HFFc6 (cell line): ENCODE measurements at regions not wholly inside any gene's neighbourhood (a gene's known extent, or its start where the extent isn't known, plus 50 kb on each side); places are given as distances from the start of the nearest gene placed in this dataset.
A peak's percentile ranks its signal among the peaks of the same experiment; 100 is the strongest.

ENCODE experiments used
- DNase-seq: peaks from one replicate; pipeline ENCODE4 v3.0.0-alpha.2; 2018
- H3K27ac Mint-ChIP-seq: 2 replicates; pipeline ENCODE4 v1.8.0; 2020; ENCODE audit warnings: mild to moderate bottlenecking, mixed read lengths
- H3K27me3 Mint-ChIP-seq: 2 replicates; pipeline ENCODE4 v1.8.0; 2021; ENCODE audit warnings: mild to moderate bottlenecking, moderate library complexity, mixed read lengths; ENCODE audit not compliant: insufficient read depth
- H3K36me3 Mint-ChIP-seq: 2 replicates; pipeline ENCODE4 v1.8.0; 2021; ENCODE audit warnings: low read depth, mixed read lengths
- H3K4me1 Mint-ChIP-seq: 2 replicates; pipeline ENCODE4 v1.8.0; 2020; ENCODE audit warnings: low read depth, mixed read lengths
- H3K4me3 Mint-ChIP-seq: 2 replicates; pipeline ENCODE4 v1.8.0; 2020; ENCODE audit warnings: mild to moderate bottlenecking, moderate library complexity, mixed read lengths
- H3K9me3 Mint-ChIP-seq: 2 replicates; pipeline ENCODE4 v1.8.0; 2020; ENCODE audit warnings: mild to moderate bottlenecking, mixed read lengths
- TF ChIP-seq, protein P1 (sequence below): fragments of 200-600 bp; sonication (generic); IDR thresholded peaks from 2 replicates; pipeline ENCODE4 v1.5.0; 2021; ENCODE audit warnings: antibody characterized with exemption, mild to moderate bottlenecking

DNA sequence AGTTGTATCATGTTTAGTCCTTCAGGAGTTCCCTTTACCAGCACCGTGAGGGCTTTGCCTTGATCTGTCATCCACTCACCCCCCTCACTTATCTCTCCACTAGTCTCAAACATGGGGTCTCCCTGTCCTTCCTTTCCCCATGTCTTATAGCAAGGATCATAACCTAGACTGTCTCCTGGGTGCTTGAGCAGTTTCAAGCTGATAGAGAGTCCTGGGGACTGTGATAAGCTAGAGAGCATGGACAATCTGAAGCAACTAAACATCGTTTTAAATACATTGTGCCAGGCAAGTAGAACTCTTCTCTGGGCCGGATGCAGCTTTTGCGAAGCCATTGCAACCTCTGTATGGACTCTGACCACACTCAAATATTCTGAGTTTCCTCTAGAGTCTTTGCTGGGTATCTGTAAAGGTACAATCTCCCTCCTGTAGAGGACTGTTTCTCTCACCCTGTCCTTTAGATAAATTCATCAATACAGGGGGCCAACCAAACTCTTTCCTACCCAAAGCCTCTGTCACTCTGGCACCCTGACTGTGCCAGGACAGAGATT is 684.6 kb upstream of the NR2F2 start:
- TF ChIP-seq, protein P1, sequence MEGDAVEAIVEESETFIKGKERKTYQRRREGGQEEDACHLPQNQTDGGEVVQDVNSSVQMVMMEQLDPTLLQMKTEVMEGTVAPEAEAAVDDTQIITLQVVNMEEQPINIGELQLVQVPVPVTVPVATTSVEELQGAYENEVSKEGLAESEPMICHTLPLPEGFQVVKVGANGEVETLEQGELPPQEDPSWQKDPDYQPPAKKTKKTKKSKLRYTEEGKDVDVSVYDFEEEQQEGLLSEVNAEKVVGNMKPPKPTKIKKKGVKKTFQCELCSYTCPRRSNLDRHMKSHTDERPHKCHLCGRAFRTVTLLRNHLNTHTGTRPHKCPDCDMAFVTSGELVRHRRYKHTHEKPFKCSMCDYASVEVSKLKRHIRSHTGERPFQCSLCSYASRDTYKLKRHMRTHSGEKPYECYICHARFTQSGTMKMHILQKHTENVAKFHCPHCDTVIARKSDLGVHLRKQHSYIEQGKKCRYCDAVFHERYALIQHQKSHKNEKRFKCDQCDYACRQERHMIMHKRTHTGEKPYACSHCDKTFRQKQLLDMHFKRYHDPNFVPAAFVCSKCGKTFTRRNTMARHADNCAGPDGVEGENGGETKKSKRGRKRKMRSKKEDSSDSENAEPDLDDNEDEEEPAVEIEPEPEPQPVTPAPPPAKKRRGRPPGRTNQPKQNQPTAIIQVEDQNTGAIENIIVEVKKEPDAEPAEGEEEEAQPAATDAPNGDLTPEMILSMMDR: no peak

DNA sequence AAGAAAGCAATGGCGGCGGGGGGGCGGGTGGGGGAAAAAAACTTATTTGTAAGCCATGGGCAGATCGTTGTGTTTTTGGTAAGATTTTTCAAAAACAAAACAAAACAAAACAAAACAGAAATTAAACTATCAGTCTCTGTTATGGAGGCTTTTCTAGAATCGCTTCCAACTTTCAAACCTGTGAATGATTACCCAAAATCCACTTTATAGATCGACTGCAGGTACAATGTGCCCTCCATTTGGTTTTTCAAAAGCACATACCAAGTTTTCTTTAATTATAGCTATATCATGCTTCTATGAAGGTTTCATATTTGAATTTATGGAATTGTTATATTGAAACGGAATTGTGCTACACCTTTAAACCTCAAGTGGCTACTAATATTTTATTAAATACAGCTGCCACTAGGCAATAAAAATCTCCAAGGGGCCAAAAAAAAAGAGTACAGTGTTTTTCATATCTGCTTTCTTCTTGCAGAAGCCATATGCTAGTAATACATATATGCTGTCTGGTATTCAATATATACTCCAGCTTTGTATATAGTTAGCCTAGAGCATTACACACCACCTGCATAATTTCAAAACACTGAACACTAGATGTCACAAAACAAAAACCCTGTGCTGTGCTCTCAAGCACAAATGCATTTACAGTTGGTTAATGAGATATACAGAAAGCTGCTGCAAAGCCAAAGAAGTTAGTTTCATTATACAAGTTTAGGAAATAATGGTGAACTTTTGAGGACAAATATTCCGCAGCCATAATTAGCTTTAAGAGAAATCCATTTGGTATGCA is 683.8 kb upstream of the NR2F2 start:
- Mint-ChIP-seq H3K4me3 (no peak overlapping the region), H3K4me1 (no peaks in the 10 kb centered on the region), H3K9me3 (no peaks in the 10 kb centered on the region), H3K27ac (no peak overlapping the region), H3K36me3 (no peaks in the 10 kb centered on the region), H3K27me3 (no peaks in the 10 kb centered on the region; the same call in none of the 2 replicates)
- TF ChIP-seq, protein P1: no peak
- DNase-seq: no peak

More for the DNA sequence above, 684.6 kb upstream of the NR2F2 start:
- Mint-ChIP-seq H3K9me3 (no peaks in the 10 kb centered on the region), H3K27me3 (no peaks in the 10 kb centered on the region; the same call in none of the 2 replicates), H3K27ac (no peak overlapping the region), H3K4me1 (no peaks in the 10 kb centered on the region), H3K4me3 (no peak overlapping the region), H3K36me3 (no peaks in the 10 kb centered on the region)
- DNase-seq: no peak

DNA sequence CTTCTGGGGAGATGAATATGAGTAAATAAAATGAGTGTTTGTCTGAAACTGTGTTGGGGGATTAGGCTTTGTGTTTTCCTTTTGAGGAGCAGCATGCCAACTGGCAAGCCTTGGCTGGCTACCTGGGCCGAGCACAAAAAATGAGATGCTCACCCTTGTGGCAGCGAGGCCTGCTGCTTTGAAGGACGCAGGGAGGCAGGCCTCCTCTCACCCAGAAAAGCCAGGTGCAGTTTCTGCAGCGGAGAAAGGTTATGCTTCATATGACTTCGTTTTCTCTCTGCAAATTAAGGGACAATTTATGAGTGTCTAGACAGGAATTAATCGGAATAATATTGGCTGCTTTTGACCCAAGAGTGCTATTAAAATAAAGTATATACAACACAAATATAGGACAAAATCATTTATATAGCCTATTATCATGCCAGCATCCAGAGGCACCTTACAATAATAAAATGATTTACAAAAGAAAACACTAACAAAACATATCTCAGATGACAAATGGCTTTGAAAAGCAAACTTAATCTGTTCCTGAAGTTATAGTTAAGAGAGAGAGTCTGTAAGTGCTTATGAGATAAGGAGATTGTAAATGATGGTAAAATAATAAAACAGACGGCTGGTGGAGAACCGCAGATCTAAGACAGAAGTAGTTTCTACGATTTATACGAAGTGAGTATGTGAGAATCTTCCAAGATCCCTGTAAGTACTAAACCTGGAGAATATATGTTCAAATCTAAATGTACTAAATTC is 682.8 kb upstream of the NR2F2 start:
- no peak overlapping the region for H3K4me3 Mint-ChIP-seq
- H3K9me3 Mint-ChIP-seq: no peaks in the 10 kb centered on the region
- H3K27ac Mint-ChIP-seq: no peak overlapping the region
- peaks cover 5% of the 10 kb centered on the region; the same call in 1 of the 2 replicates for H3K4me1 Mint-ChIP-seq
- DNase-seq: no peak
- TF ChIP-seq, protein P1: no peak
- no peaks in the 10 kb centered on the region; the same call in none of the 2 replicates for H3K27me3 Mint-ChIP-seq
- no peaks in the 10 kb centered on the region for H3K36me3 Mint-ChIP-seq

DNA sequence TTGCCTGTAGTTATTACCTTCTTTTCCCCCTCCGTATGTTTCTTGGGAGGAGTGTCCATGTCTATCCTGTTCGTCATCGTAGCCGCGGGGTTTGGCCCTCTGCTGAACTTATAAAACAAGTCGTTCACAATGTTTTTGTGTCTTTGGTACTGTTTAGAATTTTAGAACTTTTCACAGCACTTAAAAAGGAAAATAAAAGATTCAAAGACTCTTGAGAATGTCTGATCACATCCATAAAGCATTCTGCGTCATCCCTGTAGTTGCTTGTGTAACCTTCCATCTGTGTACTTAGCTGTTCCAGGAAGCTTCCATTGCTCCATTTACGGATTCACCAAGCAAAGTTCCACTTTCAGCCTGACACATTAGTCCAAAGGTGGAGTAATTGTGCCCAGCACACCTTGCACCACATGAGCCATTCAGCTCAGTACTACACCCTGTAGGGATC is 677.1 kb upstream of the NR2F2 start:
- no peaks in the 10 kb centered on the region for H3K9me3 Mint-ChIP-seq
- H3K27me3 Mint-ChIP-seq: no peaks in the 10 kb centered on the region; the same call in none of the 2 replicates
- peaks cover 30% of the 10 kb centered on the region; the same call in 1 of the 2 replicates for H3K4me1 Mint-ChIP-seq
- TF ChIP-seq, protein P1: no peak
- peak overlapping the region; percentile 83; the same call in 1 of the 2 replicates for H3K27ac Mint-ChIP-seq
- no peaks in the 10 kb centered on the region for H3K36me3 Mint-ChIP-seq
- no peak for DNase-seq
- peak overlapping the region; percentile 73; the same call in 1 of the 2 replicates for H3K4me3 Mint-ChIP-seq

DNA sequence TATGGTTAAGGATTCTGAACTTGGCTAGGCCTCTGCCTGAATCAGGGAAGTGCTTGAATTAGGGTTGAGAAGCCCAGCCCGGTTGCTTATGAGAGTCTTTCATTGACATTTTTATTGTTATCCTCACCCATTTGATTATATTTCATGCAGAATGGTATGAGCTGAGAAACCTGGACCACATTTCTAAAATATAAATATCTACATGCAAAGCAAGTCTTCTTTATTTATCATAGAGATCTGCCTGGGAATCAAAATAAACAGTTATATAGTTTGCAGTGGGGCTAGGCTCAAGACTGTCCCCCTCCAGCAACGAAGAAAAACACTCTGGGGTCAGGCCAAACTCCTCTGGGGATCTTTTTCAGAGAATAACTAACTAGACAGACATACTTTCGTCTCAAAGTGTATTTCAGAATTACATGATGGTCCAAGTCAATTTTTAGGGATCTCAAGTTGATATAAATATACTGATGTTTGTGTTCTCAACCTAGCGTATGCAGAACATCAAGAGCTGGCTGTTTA is 675.4 kb upstream of the NR2F2 start:
- TF ChIP-seq, protein P1: no peak
- Mint-ChIP-seq H3K4me3 (no peak overlapping the region), H3K36me3 (no peaks in the 10 kb centered on the region; the same call in 1 of the 2 replicates), H3K27ac (no peak overlapping the region), H3K4me1 (peaks cover 30% of the 10 kb centered on the region; the same call in 1 of the 2 replicates), H3K9me3 (no peaks in the 10 kb centered on the region), H3K27me3 (peaks cover 2% of the 10 kb centered on the region)
- DNase-seq: no peak
